ENCODE measurements at regions not wholly inside any gene's neighbourhood (a gene's known extent, or its start where the extent isn't known, plus 50 kb on each side); places are given as distances from the start of the nearest gene placed in this dataset.

GRCh38 chr12:132400011-132400641 lies 70.7 kb upstream of the GALNT9 start:
- H2BK12ac ChIP-seq (ENCODE audit: low read length) = no peak overlapping the region

GRCh38 chr12:132399092-132400010 lies 70.0 kb upstream of the GALNT9 start:
- Histone ChIP-seq H2BK12ac (ENCODE audit: low read length) (peak overlapping the region; percentile 41), H2AFZ (ENCODE audit: low read length) (no peak overlapping the region), H3K4me2 (ENCODE audit: insufficient read depth, low read length, poor library complexity, severe bottlenecking) (no peak overlapping the region), H3K14ac (ENCODE audit: low read length) (peak overlapping the region; percentile 43), H3K9me3 (replicated peaks in 1 of 2; ENCODE audit: control insufficient read depth in 2 of 2, insufficient read depth in 1 of 2, low read depth in 1 of 2, low read length in 2 of 2) (peaks cover 0 to 6% of the 10 kb centered on the region in 2 donors), H3K27me3 (ENCODE audit: control insufficient read depth in 3 of 3, insufficient read depth in 3 of 3, low read depth in 1 of 3, low read length in 3 of 3) (peaks cover 6 to 55% (median 37%) of the 10 kb centered on the region in 3 experiments), H2BK5ac (ENCODE audit: low read length) (peak overlapping the region; percentile 26), H4K8ac (ENCODE audit: low read depth, low read length) (peak overlapping the region; percentile 55), H3K4ac (ENCODE audit: low read length) (no peak overlapping the region), H2AK5ac (ENCODE audit: low read depth, low read length) (peak overlapping the region; percentile 76), H3K23ac (ENCODE audit: low read depth, low read length, poor library complexity) (peak overlapping the region; percentile 14), H3K27ac (replicated peaks; ENCODE audit: low read length) (no peak overlapping the region), H2BK120ac (ENCODE audit: low read depth, low read length) (no peak overlapping the region), H3K18ac (ENCODE audit: low read length) (peak overlapping the region; percentile 76), H4K91ac (ENCODE audit: low read depth, low read length, poor library complexity) (no peak overlapping the region), H2BK15ac (ENCODE audit: low read length) (peak overlapping the region; percentile 79), H3K4me3 (ENCODE audit: low read length in 2 of 2) (no peak overlapping the region), H3K36me3 (replicated peaks in 1 of 2; ENCODE audit: control insufficient read depth in 2 of 2, insufficient read depth in 2 of 2, low read length in 2 of 2) (no peaks in the 10 kb centered on the region), H3K9ac (ENCODE audit: low read depth, low read length, poor library complexity) (no peak overlapping the region), H3K79me1 (ENCODE audit: low read depth, low read length) (peaks cover 1% of the 10 kb centered on the region), H3K4me1 (ENCODE audit: control insufficient read depth in 2 of 2, insufficient read depth in 1 of 2, low read depth in 1 of 2, low read length in 2 of 2) (no peaks in the 10 kb centered on the region)
- no CpG with 5 or more reads among the region's 43 CpGs for WGBS, 2 donors (ENCODE audit: extremely low coverage in 2 of 2, insufficient read length in 2 of 2, insufficient replicate concordance in 1 of 2)
- DNase-seq (ENCODE audit: low spot score) = no peak

More at GRCh38 chr12:132400011-132400641, 70.7 kb upstream of the GALNT9 start:
- Histone ChIP-seq H3K4me1 (ENCODE audit: control insufficient read depth in 2 of 2, insufficient read depth in 1 of 2, low read depth in 1 of 2, low read length in 2 of 2) (no peaks in the 10 kb centered on the region), H2AFZ (ENCODE audit: low read length) (no peak overlapping the region), H2BK15ac (ENCODE audit: low read length) (no peak overlapping the region), H3K4me2 (ENCODE audit: insufficient read depth, low read length, poor library complexity, severe bottlenecking) (no peak overlapping the region), H3K23ac (ENCODE audit: low read depth, low read length, poor library complexity) (no peak overlapping the region), H3K27ac (replicated peaks; ENCODE audit: low read length) (no peak overlapping the region), H2AK5ac (ENCODE audit: low read depth, low read length) (peak overlapping the region; percentile 53), H2BK120ac (ENCODE audit: low read depth, low read length) (no peak overlapping the region), H4K8ac (ENCODE audit: low read depth, low read length) (no peak overlapping the region), H3K18ac (ENCODE audit: low read length) (no peak overlapping the region), H3K79me1 (ENCODE audit: low read depth, low read length) (peaks cover 1% of the 10 kb centered on the region), H3K27me3 (ENCODE audit: control insufficient read depth in 3 of 3, insufficient read depth in 3 of 3, low read depth in 1 of 3, low read length in 3 of 3) (peaks cover 6 to 63% (median 37%) of the 10 kb centered on the region in 3 experiments), H3K9ac (ENCODE audit: low read depth, low read length, poor library complexity) (no peak overlapping the region), H3K14ac (ENCODE audit: low read length) (no peak overlapping the region), H3K36me3 (replicated peaks in 1 of 2; ENCODE audit: control insufficient read depth in 2 of 2, insufficient read depth in 2 of 2, low read length in 2 of 2) (no peaks in the 10 kb centered on the region), H3K9me3 (replicated peaks in 1 of 2; ENCODE audit: control insufficient read depth in 2 of 2, insufficient read depth in 1 of 2, low read depth in 1 of 2, low read length in 2 of 2) (no peaks in the 10 kb centered on the region), H3K4me3 (ENCODE audit: low read length in 2 of 2) (no peak overlapping the region), H4K91ac (ENCODE audit: low read depth, low read length, poor library complexity) (no peak overlapping the region), H3K4ac (ENCODE audit: low read length) (no peak overlapping the region), H2BK5ac (ENCODE audit: low read length) (no peak overlapping the region)
- no peak for DNase-seq (ENCODE audit: low spot score)
- WGBS, 2 donors (ENCODE audit: extremely low coverage in 2 of 2, insufficient read length in 2 of 2, insufficient replicate concordance in 1 of 2) = no CpG with 5 or more reads among the region's 31 CpGs

- Histone ChIP-seq H3K27ac (replicated peaks; ENCODE audit: low read length) (no peak overlapping the region), H3K36me3 (replicated peaks in 1 of 2; ENCODE audit: control insufficient read depth in 2 of 2, insufficient read depth in 2 of 2, low read length in 2 of 2) (no peaks in the 10 kb centered on the region), H3K27me3 (ENCODE audit: control insufficient read depth in 3 of 3, insufficient read depth in 3 of 3, low read depth in 1 of 3, low read length in 3 of 3) (peaks cover 6 to 48% (median 37%) of the 10 kb centered on the region in 3 experiments), H3K14ac (ENCODE audit: low read length) (peak overlapping the region; percentile 63), H3K23ac (ENCODE audit: low read depth, low read length, poor library complexity) (peak overlapping the region; percentile 44), H3K4me1 (ENCODE audit: control insufficient read depth in 2 of 2, insufficient read depth in 1 of 2, low read depth in 1 of 2, low read length in 2 of 2) (no peaks in the 10 kb centered on the region), H2BK120ac (ENCODE audit: low read depth, low read length) (peak overlapping the region; percentile 54), H2AK5ac (ENCODE audit: low read depth, low read length) (peak overlapping the region; percentile 76), H4K91ac (ENCODE audit: low read depth, low read length, poor library complexity) (no peak overlapping the region), H3K9ac (ENCODE audit: low read depth, low read length, poor library complexity) (peak overlapping the region; percentile 15), H4K8ac (ENCODE audit: low read depth, low read length) (peak overlapping the region; percentile 55), H3K4me3 (ENCODE audit: low read length in 2 of 2) (no peak overlapping the region), H3K9me3 (replicated peaks in 1 of 2; ENCODE audit: control insufficient read depth in 2 of 2, insufficient read depth in 1 of 2, low read depth in 1 of 2, low read length in 2 of 2) (peaks cover 0 to 6% of the 10 kb centered on the region in 2 donors), H3K18ac (ENCODE audit: low read length) (peak overlapping the region; percentile 19), H2BK15ac (ENCODE audit: low read length) (peak overlapping the region; percentile 79), H3K4me2 (ENCODE audit: insufficient read depth, low read length, poor library complexity, severe bottlenecking) (no peak overlapping the region), H2AFZ (ENCODE audit: low read length) (no peak overlapping the region), H2BK5ac (ENCODE audit: low read length) (peak overlapping the region; percentile 26), H3K79me1 (ENCODE audit: low read depth, low read length) (peaks cover 1% of the 10 kb centered on the region), H2BK12ac (ENCODE audit: low read length) (peak overlapping the region; percentile 27), H3K4ac (ENCODE audit: low read length) (peak overlapping the region; percentile 31)
- no peak for DNase-seq (ENCODE audit: low spot score)
- no CpG with 5 or more reads among the region's 24 CpGs for WGBS, 2 donors (ENCODE audit: extremely low coverage in 2 of 2, insufficient read length in 2 of 2, insufficient replicate concordance in 1 of 2)
Observed at GRCh38 chr12:132398386-132398991, 69.1 kb upstream of the GALNT9 start.

Data from neuronal stem cell (in vitro differentiated cells).